HUES64 (cell line): ENCODE measurements at regions not wholly inside any gene's neighbourhood (a gene's known extent, or its start where the extent isn't known, plus 50 kb on each side); places are given as distances from the start of the nearest gene placed in this dataset.
"Not testable (repeated sequence)": the region's sequence is repeated elsewhere in the genome, so short reads cannot be mapped to it uniquely, and the experiment has no call there.

Experiments used
- H3K27ac ChIP-seq: 2 replicates; pipeline ENCODE4 v1.7.0; 2013; ENCODE audit warnings: low read depth, low read length, inconsistent platforms
- H3K27me3 ChIP-seq: 2 replicates; pipeline ENCODE4 v1.6.1; 2013; ENCODE audit warnings: mild to moderate bottlenecking, low read length; ENCODE audit not compliant: insufficient read depth
- H3K36me3 ChIP-seq: 2 replicates; pipeline ENCODE4 v1.6.1; 2013; ENCODE audit warnings: mild to moderate bottlenecking, low read length; ENCODE audit not compliant: insufficient read depth
- H3K4me1 ChIP-seq: 2 replicates; pipeline ENCODE4 v1.6.1; 2013; ENCODE audit warnings: mild to moderate bottlenecking, low read length, moderate library complexity; ENCODE audit not compliant: insufficient read depth
- H3K4me3 ChIP-seq: 2 replicates; pipeline ENCODE4 v1.5.1; 2013; ENCODE audit warnings: mild to moderate bottlenecking, low read length, moderate library complexity
- H3K9ac ChIP-seq: 2 replicates; pipeline ENCODE4 v1.6.1; 2013; ENCODE audit warnings: mild to moderate bottlenecking, low read depth, low read length
- H3K9me3 ChIP-seq: 2 replicates; pipeline ENCODE4 v1.6.1; 2013; ENCODE audit warnings: low read depth, low read length; ENCODE audit not compliant: insufficient read depth
- WGBS: fragments of 150-250, 120-280 bp; methylation state at CpG from one replicate; pipeline ENCODE4 v1.1.7; 2013; ENCODE audit warnings: missing lambda C conversion rate; 5-methylcytosine and 5-hydroxymethylcytosine counted together

DNA sequence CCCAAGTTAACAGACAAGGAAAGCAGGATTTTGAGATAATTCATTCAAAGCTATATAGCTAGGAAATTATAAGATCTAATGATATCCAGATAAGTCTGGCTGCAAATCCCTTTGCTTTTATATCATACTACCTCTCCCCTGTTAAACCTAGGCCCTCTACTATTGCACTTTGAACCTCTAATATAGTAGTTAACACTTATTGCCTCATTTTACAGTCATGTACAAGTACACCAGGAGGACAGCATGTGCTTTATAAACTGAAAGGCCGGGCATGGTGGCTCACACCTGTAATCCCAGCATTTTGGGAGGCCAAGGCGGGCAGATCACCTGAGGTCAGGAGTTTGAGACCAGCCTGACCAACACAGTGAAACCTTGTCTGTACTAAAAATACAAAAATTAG lies 234.4 kb upstream of the EDNRA start:
- not testable (repeated sequence) for H3K36me3 ChIP-seq, H3K9ac ChIP-seq, H3K4me3 ChIP-seq, H3K27ac ChIP-seq, H3K27me3 ChIP-seq, H3K4me1 ChIP-seq, H3K9me3 ChIP-seq
- WGBS: 88% methylated on average over 2 of the region's 2 CpGs

DNA sequence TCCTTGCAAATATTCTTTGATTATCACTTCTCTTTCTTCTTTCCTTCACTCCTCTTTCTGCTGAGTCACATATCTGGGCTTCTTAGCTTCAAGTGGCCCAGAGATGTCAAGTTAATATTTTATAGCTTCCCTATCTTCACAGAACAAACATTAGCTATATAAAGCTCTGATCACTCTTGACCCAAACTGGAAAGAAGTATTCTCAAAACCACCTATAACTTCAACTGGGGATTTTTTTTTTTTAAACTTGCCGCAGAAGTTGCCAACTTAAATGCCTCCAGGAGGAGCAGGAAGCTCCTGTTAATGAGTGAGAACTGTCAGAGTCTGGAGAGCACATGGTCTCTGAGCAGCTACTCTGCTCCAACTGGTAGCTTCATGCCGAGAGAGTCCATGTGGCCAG lies 233.3 kb upstream of the EDNRA start:
- 88% methylated on average over 2 of the region's 2 CpGs for WGBS
- H3K4me3 ChIP-seq: no peak overlapping the region
- peaks cover 4% of the 10 kb centered on the region; the same call in 1 of the 2 replicates for H3K9me3 ChIP-seq
- no peaks in the 10 kb centered on the region for H3K27me3 ChIP-seq
- H3K27ac ChIP-seq: no peak overlapping the region
- no peak overlapping the region for H3K9ac ChIP-seq
- H3K36me3 ChIP-seq: no peaks in the 10 kb centered on the region
- H3K4me1 ChIP-seq: no peaks in the 10 kb centered on the region

DNA sequence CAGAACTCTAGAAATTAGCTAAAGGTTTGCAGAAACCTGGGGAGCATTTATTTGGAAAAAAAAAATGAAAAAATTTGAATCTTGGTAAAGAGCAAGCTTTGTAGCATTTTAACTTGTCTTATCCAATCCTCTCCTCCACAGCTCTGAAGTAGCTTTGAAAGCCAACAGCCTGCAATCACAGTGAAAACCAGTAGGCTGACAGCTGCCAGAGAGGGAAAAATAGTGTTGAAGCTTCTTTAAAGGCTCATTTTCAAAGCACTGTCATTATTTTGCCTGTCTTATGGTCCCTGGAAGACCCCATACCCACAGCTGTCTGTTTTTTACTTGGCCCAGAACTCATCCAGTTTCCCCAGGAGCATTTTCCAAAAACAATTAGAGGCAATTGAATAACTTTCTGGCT lies 230.8 kb upstream of the EDNRA start:
- H3K4me3 ChIP-seq: no peak overlapping the region
- H3K9ac ChIP-seq: no peak overlapping the region
- H3K4me1 ChIP-seq: no peaks in the 10 kb centered on the region
- H3K36me3 ChIP-seq: no peaks in the 10 kb centered on the region
- H3K27ac ChIP-seq: no peak overlapping the region
- H3K9me3 ChIP-seq: peaks cover 9% of the 10 kb centered on the region; the same call in 1 of the 2 replicates
- H3K27me3 ChIP-seq: no peaks in the 10 kb centered on the region

- H3K36me3 ChIP-seq, H3K27ac ChIP-seq, H3K4me1 ChIP-seq, H3K9me3 ChIP-seq, H3K9ac ChIP-seq, H3K27me3 ChIP-seq, H3K4me3 ChIP-seq: not testable (repeated sequence)
- WGBS: 93% methylated on average over 11 of the region's 11 CpGs
These were observed 225.6 kb upstream of the EDNRA start for GRCh38 chr4:147255268-147255667.

- H3K4me3 ChIP-seq, H3K9me3 ChIP-seq, H3K4me1 ChIP-seq, H3K36me3 ChIP-seq, H3K9ac ChIP-seq, H3K27ac ChIP-seq, H3K27me3 ChIP-seq: not testable (repeated sequence)
- no CpG with 5 or more reads among the region's 1 CpG for WGBS
These were observed 221.6 kb upstream of the EDNRA start for GRCh38 chr4:147259271-147259670.

DNA sequence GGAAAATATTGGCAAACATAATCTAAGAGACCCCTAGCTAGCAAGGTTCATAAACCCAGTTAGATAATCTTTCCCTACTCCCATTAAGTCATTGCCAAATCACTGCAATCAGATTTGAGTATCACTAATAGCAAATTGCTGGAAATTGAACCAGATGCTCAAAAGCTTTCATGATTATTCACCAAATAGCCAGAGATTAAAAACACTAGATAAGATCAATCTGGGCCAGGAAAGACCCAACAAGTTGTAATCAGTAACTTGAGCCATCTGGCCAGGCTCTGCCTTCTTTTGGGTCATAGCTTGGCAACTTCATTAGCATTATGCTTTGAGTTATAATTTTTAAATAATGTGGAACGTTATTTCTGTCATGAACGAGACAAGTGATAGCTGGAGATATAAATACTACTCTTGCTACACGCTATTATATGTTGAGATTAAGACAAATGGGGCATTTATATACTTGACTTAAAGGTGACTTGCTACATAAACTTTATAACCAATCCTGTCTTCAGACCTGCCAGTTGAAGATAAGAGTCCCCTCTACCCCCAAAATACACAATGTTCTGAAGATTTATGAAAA lies 196.6 kb upstream of the EDNRA start:
- Histone ChIP-seq H3K27me3 (no peaks in the 10 kb centered on the region), H3K4me3 (no peak overlapping the region), H3K4me1 (no peaks in the 10 kb centered on the region), H3K36me3 (no peaks in the 10 kb centered on the region), H3K9ac (no peak overlapping the region), H3K27ac (no peak overlapping the region), H3K9me3 (no peaks in the 10 kb centered on the region; the same call in 1 of the 2 replicates)
- 94% methylated on average over 3 of the region's 3 CpGs for WGBS

DNA sequence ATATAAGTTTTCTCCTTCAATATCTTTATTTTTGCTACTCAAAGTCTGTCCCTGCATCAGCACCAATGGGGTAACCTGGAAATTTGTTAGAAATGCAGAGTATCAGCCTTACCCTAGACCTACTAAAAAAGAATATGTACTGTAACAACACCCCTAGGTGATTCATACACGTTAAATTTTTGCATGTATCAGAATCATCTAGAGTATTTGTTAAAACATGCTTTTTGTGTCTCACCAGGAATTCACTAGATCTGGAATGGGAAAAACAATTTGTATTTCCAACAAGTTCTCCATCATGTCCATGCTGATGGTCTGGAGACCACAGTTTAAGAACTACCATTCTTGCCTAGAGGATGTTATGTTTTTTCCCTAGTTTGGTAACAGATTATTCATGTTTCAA lies 196.0 kb upstream of the EDNRA start:
- Histone ChIP-seq H3K4me1 (no peaks in the 10 kb centered on the region), H3K27ac (no peak overlapping the region), H3K27me3 (no peaks in the 10 kb centered on the region), H3K9ac (no peak overlapping the region), H3K4me3 (no peak overlapping the region), H3K36me3 (no peaks in the 10 kb centered on the region), H3K9me3 (no peaks in the 10 kb centered on the region; the same call in 1 of the 2 replicates)
- no CpG with 5 or more reads among the region's 1 CpG for WGBS

DNA sequence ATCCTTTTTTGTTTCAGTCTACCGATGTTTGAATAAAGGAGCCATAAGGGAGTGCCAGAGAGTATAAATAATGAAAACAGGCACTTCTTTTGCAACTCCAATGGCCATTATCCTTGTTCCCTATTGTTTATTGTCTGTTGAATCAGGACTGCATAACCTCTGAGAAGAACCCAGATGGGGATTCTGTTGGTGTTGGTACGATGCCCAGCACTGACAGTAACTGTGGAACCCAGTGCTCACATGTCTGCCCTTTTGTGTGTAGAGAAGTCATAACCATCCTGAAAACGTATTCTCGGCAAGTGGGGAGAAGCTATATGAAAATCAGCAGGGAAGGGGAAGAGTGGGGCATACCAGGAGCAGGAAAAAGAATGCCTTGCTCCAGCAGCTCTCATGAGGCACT lies 195.1 kb upstream of the EDNRA start:
- H3K36me3 ChIP-seq: no peaks in the 10 kb centered on the region
- 94% methylated on average over 4 of the region's 4 CpGs for WGBS
- no peaks in the 10 kb centered on the region for H3K4me1 ChIP-seq
- no peak overlapping the region for H3K9ac ChIP-seq
- no peaks in the 10 kb centered on the region for H3K27me3 ChIP-seq
- no peaks in the 10 kb centered on the region for H3K9me3 ChIP-seq
- H3K27ac ChIP-seq: no peak overlapping the region
- no peak overlapping the region for H3K4me3 ChIP-seq

- no peak overlapping the region for H3K27ac ChIP-seq
These were observed 193.9 kb upstream of the EDNRA start for GRCh38 chr4:147286846-147287587.

DNA sequence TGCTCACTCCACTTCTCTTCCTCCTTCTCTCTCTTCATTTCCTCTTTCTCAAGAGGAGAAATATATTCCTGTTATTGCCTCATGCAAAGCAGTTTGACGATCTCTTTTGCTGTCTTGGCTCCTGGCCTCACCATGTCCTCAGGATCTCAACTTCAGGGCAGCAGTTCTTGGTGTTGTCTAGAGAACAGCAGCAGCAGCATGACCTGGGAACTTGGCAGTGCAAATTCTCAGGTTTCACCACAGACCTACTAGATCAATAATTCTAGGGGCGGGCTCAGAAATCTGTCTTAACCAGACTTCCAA lies 193.4 kb upstream of the EDNRA start:
- no peak overlapping the region for H3K4me3 ChIP-seq
- 95% methylated on average over 2 of the region's 2 CpGs for WGBS
- no peaks in the 10 kb centered on the region for H3K27me3 ChIP-seq
- H3K9ac ChIP-seq: no peak overlapping the region
- H3K4me1 ChIP-seq: no peaks in the 10 kb centered on the region
- H3K27ac ChIP-seq: no peak overlapping the region
- H3K36me3 ChIP-seq: no peaks in the 10 kb centered on the region
- H3K9me3 ChIP-seq: no peaks in the 10 kb centered on the region

More at GRCh38 chr4:147286846-147287587, 193.9 kb upstream of the EDNRA start:
- no peaks in the 10 kb centered on the region for H3K27me3 ChIP-seq
- no peaks in the 10 kb centered on the region for H3K4me1 ChIP-seq
- over 99% methylated on average over 6 of the region's 6 CpGs for WGBS
- H3K9ac ChIP-seq: no peak overlapping the region
- no peak overlapping the region for H3K4me3 ChIP-seq
- H3K36me3 ChIP-seq: no peaks in the 10 kb centered on the region
- H3K9me3 ChIP-seq: no peaks in the 10 kb centered on the region

- H3K9ac ChIP-seq: no peak overlapping the region
- no peaks in the 10 kb centered on the region for H3K4me1 ChIP-seq
- H3K9me3 ChIP-seq: no peaks in the 10 kb centered on the region
- no peaks in the 10 kb centered on the region for H3K36me3 ChIP-seq
- WGBS: 100% methylated on average over 1 of the region's 1 CpG
- no peak overlapping the region for H3K27ac ChIP-seq
- H3K27me3 ChIP-seq: no peaks in the 10 kb centered on the region
- no peak overlapping the region for H3K4me3 ChIP-seq
These were observed 192.4 kb upstream of the EDNRA start for GRCh38 chr4:147288512-147288911.

GRCh38 chr4:147289181-147289580 lies 191.7 kb upstream of the EDNRA start:
- Histone ChIP-seq H3K9ac (no peak overlapping the region), H3K4me1 (no peaks in the 10 kb centered on the region), H3K27ac (no peak overlapping the region), H3K36me3 (no peaks in the 10 kb centered on the region), H3K9me3 (no peaks in the 10 kb centered on the region), H3K27me3 (no peaks in the 10 kb centered on the region), H3K4me3 (no peak overlapping the region)
- 97% methylated on average over 4 of the region's 5 CpGs for WGBS
